ENCODE measurements at regions not wholly inside any gene's neighbourhood (a gene's known extent, or its start where the extent isn't known, plus 50 kb on each side); places are given as distances from the start of the nearest gene placed in this dataset.

DNA sequence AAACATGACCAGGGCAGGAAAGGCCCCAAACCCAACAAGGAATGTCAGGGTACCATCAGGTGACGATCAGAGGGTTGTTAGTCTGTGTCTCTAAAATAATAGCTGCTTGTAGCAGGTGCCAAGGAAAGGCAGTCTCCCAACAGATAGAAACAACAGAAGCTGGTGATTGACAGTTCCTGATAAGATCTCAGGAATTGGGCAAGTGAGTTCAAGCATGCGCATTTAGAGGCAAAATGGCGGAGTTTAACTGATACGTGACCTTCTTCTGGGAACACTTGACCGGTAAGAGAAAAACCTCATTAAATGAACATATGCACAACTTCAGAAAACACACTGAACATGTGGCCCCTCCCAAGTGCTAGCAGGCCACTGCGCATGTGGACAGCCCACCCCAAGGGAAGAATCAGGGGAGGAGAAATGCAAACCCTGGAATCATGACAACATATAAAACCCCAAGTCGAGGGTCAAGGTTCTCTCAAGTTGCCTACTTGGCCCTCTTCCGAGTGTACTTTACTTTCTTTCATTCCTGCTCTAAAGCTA lies 664.9 kb downstream of the KCNJ3 start:
- no peak for TF ChIP-seq POLR2A (IDR thresholded peaks at IDR 0.05)
- TF ChIP-seq, protein P1, sequence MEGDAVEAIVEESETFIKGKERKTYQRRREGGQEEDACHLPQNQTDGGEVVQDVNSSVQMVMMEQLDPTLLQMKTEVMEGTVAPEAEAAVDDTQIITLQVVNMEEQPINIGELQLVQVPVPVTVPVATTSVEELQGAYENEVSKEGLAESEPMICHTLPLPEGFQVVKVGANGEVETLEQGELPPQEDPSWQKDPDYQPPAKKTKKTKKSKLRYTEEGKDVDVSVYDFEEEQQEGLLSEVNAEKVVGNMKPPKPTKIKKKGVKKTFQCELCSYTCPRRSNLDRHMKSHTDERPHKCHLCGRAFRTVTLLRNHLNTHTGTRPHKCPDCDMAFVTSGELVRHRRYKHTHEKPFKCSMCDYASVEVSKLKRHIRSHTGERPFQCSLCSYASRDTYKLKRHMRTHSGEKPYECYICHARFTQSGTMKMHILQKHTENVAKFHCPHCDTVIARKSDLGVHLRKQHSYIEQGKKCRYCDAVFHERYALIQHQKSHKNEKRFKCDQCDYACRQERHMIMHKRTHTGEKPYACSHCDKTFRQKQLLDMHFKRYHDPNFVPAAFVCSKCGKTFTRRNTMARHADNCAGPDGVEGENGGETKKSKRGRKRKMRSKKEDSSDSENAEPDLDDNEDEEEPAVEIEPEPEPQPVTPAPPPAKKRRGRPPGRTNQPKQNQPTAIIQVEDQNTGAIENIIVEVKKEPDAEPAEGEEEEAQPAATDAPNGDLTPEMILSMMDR (IDR thresholded peaks at IDR 0.05) = no peak
- no peaks in the 10 kb centered on the region for H3K36me3 ChIP-seq (ENCODE audit: low read depth, missing control alignments)
- H3K27ac ChIP-seq = no peak overlapping the region
- DNase-seq = peak; percentile 57
- intact Hi-C loops (cut with DNase I; ENCODE audit: low total_unique reads) = no loop called here
- no peaks in the 10 kb centered on the region for H3K4me1 ChIP-seq
- H3K4me3 ChIP-seq = peak overlapping the region in 1 of 2 donors; percentile 32
- no peaks in the 10 kb centered on the region for H3K9me3 ChIP-seq
- H3K27me3 ChIP-seq = no peaks in the 10 kb centered on the region
- 55 to 84% methylated on average over 8 of the region's 8 CpGs for WGBS, 2 donors

DNA sequence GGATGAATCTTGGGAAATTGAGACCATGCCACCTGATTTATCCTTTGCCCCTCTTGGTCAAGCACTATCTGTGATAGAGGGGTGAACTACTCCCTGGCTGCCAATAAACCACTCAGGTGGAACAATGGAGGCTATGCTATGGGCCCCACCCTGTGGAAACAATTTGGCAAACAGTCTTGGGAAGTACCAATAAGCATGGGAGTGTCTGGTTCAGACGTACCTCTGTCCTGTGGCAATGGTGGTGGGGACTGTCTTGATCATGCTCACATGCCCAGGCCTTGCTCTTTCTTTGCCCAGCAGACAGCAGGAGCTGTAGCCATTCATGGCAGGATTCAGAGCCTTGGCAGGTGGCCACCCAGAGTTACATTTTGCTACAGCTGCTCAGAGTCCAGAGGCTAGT lies 658.7 kb downstream of the KCNJ3 start:
- WGBS, 2 donors = 67 to 100% methylated on average over 1 of the region's 1 CpG
- intact Hi-C loops (cut with DNase I; ENCODE audit: low total_unique reads) = no loop called here
- H3K27ac ChIP-seq = no peak overlapping the region
- no peaks in the 10 kb centered on the region for H3K27me3 ChIP-seq
- H3K9me3 ChIP-seq = no peaks in the 10 kb centered on the region
- no peak for DNase-seq
- H3K36me3 ChIP-seq (ENCODE audit: low read depth, missing control alignments) = no peaks in the 10 kb centered on the region
- no peak overlapping the region for H3K4me3 ChIP-seq
- no peaks in the 10 kb centered on the region for H3K4me1 ChIP-seq
- TF ChIP-seq POLR2A (IDR thresholded peaks at IDR 0.05) = no peak
- TF ChIP-seq, protein P1 (IDR thresholded peaks at IDR 0.05) = no peak

DNA sequence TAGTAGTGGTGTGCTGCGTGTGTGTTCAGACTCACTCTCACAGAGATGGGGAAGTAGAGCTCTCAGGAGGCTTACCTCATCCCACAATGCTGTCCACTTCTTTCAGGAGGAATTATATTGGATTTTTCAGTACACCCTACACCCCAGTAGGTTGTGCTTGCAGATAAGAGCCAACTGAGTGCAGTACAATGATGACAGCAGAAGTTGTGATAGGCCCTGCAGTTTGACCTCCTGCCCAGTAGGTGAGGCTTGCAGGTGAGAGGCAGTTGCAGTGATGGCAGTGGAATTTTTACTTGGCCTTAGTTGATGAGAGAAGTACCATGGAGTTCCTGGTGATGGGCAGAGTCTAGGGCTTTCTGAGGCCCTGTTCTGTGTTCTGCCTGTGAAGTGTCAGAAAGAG lies 657.8 kb downstream of the KCNJ3 start:
- H3K36me3 ChIP-seq (ENCODE audit: low read depth, missing control alignments) = no peaks in the 10 kb centered on the region
- intact Hi-C loops (cut with DNase I; ENCODE audit: low total_unique reads) = no loop called here
- H3K4me1 ChIP-seq = no peaks in the 10 kb centered on the region
- no peaks in the 10 kb centered on the region for H3K9me3 ChIP-seq
- H3K27me3 ChIP-seq = no peaks in the 10 kb centered on the region
- DNase-seq = no peak
- H3K27ac ChIP-seq = no peak overlapping the region
- 94 to 100% methylated on average over 1 of the region's 1 CpG for WGBS, 2 donors
- TF ChIP-seq, protein P1 (IDR thresholded peaks at IDR 0.05) = no peak
- no peak for TF ChIP-seq POLR2A (IDR thresholded peaks at IDR 0.05)
- no peak overlapping the region for H3K4me3 ChIP-seq

DNA sequence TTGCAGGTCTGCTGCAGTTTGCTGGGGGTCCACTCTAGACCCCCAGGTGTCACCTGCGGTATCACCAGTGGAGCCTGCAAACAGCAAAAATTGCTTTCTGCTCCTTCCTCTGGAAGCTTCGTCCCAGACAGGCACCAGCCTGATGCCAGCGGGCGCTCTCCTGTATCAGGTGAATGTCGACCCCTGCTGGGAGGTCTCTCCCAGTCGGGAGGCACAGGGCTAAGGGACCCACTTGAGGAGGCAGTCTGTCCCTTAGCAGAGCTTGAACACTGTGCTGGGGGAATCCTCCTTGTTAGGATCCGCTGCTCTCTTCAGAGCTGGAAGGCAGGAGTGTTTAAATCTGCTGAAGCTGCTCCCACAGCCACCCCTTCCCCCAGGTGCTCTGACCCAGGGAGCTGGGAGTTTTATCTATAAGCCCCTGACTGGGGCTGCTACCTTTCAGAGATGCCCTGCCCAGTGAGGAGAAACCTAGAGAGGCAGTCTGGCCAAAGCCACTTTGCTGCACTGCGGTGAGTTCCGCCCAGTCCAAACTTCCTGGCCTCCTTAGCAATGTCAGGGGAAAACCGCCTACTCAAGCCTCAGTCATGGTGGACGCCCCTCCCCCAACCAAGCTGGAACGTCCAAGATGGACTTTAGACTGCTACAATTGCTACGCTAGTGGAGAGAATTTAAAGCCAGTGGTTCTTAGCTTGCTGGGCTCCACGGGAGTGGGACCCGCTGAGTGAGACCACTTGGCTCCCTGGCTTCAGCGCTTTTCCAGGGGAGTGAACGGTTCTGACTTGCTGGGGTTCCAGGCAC lies 652.5 kb downstream of the KCNJ3 start:
- Histone ChIP-seq H3K27me3 (no peaks in the 10 kb centered on the region), H3K4me3 (no peak overlapping the region), H3K9me3 (no peaks in the 10 kb centered on the region), H3K4me1 (no peaks in the 10 kb centered on the region), H3K27ac (no peak overlapping the region), H3K36me3 (ENCODE audit: low read depth, missing control alignments) (no peaks in the 10 kb centered on the region)
- 62 to 71% methylated on average over 11 to 17 of the region's 17 CpGs for WGBS, 2 donors
- peak; percentile 16 for DNase-seq
- TF ChIP-seq, protein P1 (IDR thresholded peaks at IDR 0.05) = no peak
- no peak for TF ChIP-seq POLR2A (IDR thresholded peaks at IDR 0.05)
- intact Hi-C loops (cut with DNase I; ENCODE audit: low total_unique reads) = no loop called here

GRCh38 chr2:155332016-155332415 lies 633.5 kb downstream of the KCNJ3 start:
- Histone ChIP-seq H3K4me1 (no peaks in the 10 kb centered on the region), H3K9me3 (no peaks in the 10 kb centered on the region), H3K36me3 (ENCODE audit: low read depth, missing control alignments) (no peaks in the 10 kb centered on the region), H3K4me3 (no peak overlapping the region), H3K27me3 (no peaks in the 10 kb centered on the region), H3K27ac (no peak overlapping the region)
- TF ChIP-seq, protein P1 (IDR thresholded peaks at IDR 0.05) = no peak
- TF ChIP-seq POLR2A (IDR thresholded peaks at IDR 0.05) = no peak
- intact Hi-C loops (cut with DNase I; ENCODE audit: low total_unique reads) = no loop called here
- no peak for DNase-seq
- WGBS, 2 donors = 93% methylated on average over 2 of the region's 2 CpGs

Measured in testis (tissue), 2 donors.